GM23338 (cell line): ENCODE measurements at regions not wholly inside any gene's neighbourhood (a gene's known extent, or its start where the extent isn't known, plus 50 kb on each side); places are given as distances from the start of the nearest gene placed in this dataset.

Experiments used
- CREB1 ChIP-seq: fragments of 250-450 bp; sonication (Bioruptor Pico); IDR thresholded peaks from 2 replicates; pipeline ENCODE4 v1.5.0; 2020; ENCODE audit warnings: low read depth, mild to moderate bottlenecking, moderate library complexity
- EZH2 ChIP-seq: fragments of 200-600 bp; sonication (generic); IDR thresholded peaks from one replicate; pipeline ENCODE4 v1.8.0; 2017; ENCODE audit warnings: antibody characterized with exemption, mild to moderate bottlenecking, low read depth; ENCODE audit not compliant: unreplicated experiment
- EZH2phosphoT487 ChIP-seq: fragments of 200-600 bp; sonication (generic); IDR thresholded peaks from one replicate; pipeline ENCODE4 v1.8.1; 2018; ENCODE audit warnings: antibody characterized with exemption; ENCODE audit not compliant: unreplicated experiment
- NANOG ChIP-seq: IDR thresholded peaks from 2 replicates; pipeline ENCODE4 v1.6.1; 2016; ENCODE audit warnings: antibody characterized with exemption, borderline replicate concordance
- POLR2AphosphoS5 ChIP-seq: IDR thresholded peaks from 2 replicates; pipeline ENCODE4 v1.6.1; 2016; ENCODE audit warnings: antibody characterized with exemption, low read depth
- ZNF331 ChIP-seq: fragments of 250-450 bp; sonication (Bioruptor Pico); IDR thresholded peaks from 2 replicates; pipeline ENCODE4 v1.5.0; 2020; ENCODE audit warnings: low read depth, mild to moderate bottlenecking, moderate library complexity
- TF ChIP-seq, protein P1 (sequence below), 2 experiments: fragments of 200-600 bp in 1 of 2; sonication (generic) in 1 of 2; conservative IDR thresholded peaks; 2 replicates each; pipeline versions ENCODE4 v1.5.1 to v1.6.1; 2016 to 2017; ENCODE audit warnings: antibody characterized with exemption in 2 of 2, low read depth in 2 of 2, mild to moderate bottlenecking in 2 of 2, moderate library complexity in 1 of 2
- TF ChIP-seq, protein P2 (sequence below): IDR thresholded peaks from one replicate; pipeline ENCODE4 v1.6.1; 2018; ENCODE audit warnings: antibody characterized with exemption; ENCODE audit not compliant: unreplicated experiment

DNA sequence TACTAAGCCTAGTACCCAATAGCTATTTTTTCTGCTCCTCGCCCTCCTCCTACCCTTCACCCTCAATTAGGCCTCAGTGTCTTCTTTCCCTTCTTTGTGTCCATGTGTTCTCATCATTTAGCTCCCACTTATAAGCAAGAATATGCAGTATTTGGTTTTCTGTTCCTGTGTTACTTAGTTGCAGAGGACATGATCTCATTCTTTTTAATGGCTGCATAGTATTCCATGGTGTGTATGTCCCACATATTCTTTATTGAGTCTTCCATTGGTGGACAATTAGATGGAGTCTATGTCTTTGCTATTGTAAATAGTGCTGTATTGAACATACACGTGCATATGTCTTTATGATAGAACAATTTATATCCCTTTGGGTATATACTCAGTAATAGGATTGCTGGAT is 106.9 kb upstream of the NR5A2 start:
- TF ChIP-seq ZNF331 (CRISPR knock-in tag) (no peak), EZH2 (no peak), POLR2AphosphoS5 (no peak), EZH2phosphoT487 (no peak), CREB1 (no peak), NANOG (no peak)
- TF ChIP-seq, protein P1, sequence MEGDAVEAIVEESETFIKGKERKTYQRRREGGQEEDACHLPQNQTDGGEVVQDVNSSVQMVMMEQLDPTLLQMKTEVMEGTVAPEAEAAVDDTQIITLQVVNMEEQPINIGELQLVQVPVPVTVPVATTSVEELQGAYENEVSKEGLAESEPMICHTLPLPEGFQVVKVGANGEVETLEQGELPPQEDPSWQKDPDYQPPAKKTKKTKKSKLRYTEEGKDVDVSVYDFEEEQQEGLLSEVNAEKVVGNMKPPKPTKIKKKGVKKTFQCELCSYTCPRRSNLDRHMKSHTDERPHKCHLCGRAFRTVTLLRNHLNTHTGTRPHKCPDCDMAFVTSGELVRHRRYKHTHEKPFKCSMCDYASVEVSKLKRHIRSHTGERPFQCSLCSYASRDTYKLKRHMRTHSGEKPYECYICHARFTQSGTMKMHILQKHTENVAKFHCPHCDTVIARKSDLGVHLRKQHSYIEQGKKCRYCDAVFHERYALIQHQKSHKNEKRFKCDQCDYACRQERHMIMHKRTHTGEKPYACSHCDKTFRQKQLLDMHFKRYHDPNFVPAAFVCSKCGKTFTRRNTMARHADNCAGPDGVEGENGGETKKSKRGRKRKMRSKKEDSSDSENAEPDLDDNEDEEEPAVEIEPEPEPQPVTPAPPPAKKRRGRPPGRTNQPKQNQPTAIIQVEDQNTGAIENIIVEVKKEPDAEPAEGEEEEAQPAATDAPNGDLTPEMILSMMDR (conservative IDR thresholded peaks at IDR 0.05; ENCODE audit: low read depth in 2 of 2) = no peak
- TF ChIP-seq, protein P2, sequence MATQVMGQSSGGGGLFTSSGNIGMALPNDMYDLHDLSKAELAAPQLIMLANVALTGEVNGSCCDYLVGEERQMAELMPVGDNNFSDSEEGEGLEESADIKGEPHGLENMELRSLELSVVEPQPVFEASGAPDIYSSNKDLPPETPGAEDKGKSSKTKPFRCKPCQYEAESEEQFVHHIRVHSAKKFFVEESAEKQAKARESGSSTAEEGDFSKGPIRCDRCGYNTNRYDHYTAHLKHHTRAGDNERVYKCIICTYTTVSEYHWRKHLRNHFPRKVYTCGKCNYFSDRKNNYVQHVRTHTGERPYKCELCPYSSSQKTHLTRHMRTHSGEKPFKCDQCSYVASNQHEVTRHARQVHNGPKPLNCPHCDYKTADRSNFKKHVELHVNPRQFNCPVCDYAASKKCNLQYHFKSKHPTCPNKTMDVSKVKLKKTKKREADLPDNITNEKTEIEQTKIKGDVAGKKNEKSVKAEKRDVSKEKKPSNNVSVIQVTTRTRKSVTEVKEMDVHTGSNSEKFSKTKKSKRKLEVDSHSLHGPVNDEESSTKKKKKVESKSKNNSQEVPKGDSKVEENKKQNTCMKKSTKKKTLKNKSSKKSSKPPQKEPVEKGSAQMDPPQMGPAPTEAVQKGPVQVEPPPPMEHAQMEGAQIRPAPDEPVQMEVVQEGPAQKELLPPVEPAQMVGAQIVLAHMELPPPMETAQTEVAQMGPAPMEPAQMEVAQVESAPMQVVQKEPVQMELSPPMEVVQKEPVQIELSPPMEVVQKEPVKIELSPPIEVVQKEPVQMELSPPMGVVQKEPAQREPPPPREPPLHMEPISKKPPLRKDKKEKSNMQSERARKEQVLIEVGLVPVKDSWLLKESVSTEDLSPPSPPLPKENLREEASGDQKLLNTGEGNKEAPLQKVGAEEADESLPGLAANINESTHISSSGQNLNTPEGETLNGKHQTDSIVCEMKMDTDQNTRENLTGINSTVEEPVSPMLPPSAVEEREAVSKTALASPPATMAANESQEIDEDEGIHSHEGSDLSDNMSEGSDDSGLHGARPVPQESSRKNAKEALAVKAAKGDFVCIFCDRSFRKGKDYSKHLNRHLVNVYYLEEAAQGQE = no peak
